SK-N-SH (cell line): ENCODE measurements at regions not wholly inside any gene's neighbourhood (a gene's known extent, or its start where the extent isn't known, plus 50 kb on each side); places are given as distances from the start of the nearest gene placed in this dataset.
A peak's percentile ranks its signal among the peaks of the same experiment; 100 is the strongest.

ENCODE experiments used
- CTCF ChIA-PET: fragments of 300-600, 350-600 bp; formaldehyde crosslinking; extraction: SDS; loops from one replicate; lab custom pipeline; 2021; lab: Yijun Ruan, JAX
- POLR2A ChIA-PET: fragments of 350-600 bp; sonication (Branson Sonifier 250); formaldehyde crosslinking; extraction: SDS; loops from one replicate; lab custom pipeline; 2020; ENCODE audit warnings: antibody characterized with exemption, inconsistent platforms; lab: Yijun Ruan, JAX
- DNase-seq: peaks from one replicate; pipeline ENCODE4 v3.0.0; 2012
- H2AFZ ChIP-seq: fragments of 200-600 bp; sonication (generic); 2 replicates; pipeline ENCODE4 v1.8.1; 2016; ENCODE audit warnings: antibody characterized with exemption, mild to moderate bottlenecking, low read depth
- H3F3A ChIP-seq: fragments of 200-600 bp; sonication (generic); replicated peaks from 2 replicates; pipeline ENCODE3; 2016; ENCODE audit warnings: antibody characterized with exemption, mild to moderate bottlenecking; ENCODE audit not compliant: insufficient read depth
- H3K27ac ChIP-seq, 2 experiments: fragments of 200-500 bp in 1 of 2; fragments of 200-600 bp in 1 of 2; sonication (Bioruptor generic) in 1 of 2; sonication (generic), shearing (Covaris generic) in 1 of 2; 2 replicates each; pipeline versions ENCODE4 v1.5.1 to v1.6.1; 2014 to 2016; ENCODE audit warnings: low read depth in 2 of 2, inconsistent platforms in 1 of 2, low read length in 1 of 2, mild to moderate bottlenecking in 1 of 2, mixed read lengths in 1 of 2
- H3K27me3 ChIP-seq: fragments of 200-600 bp; sonication (generic), shearing (Covaris generic); 2 replicates; pipeline ENCODE4 v1.6.1; 2016; ENCODE audit warnings: mixed run types; ENCODE audit not compliant: insufficient read depth
- H3K36me3 ChIP-seq, 2 experiments: fragments of 200-500 bp in 1 of 2; fragments of 200-600 bp in 1 of 2; sonication (Bioruptor generic) in 1 of 2; sonication (generic) in 1 of 2; replicated peaks in 1 of 2; 2 replicates each; pipeline versions ENCODE3 to v1.5.1; 2014 to 2016; ENCODE audit warnings: low read length in 1 of 2, mild to moderate bottlenecking in 1 of 2; ENCODE audit not compliant: insufficient read depth in 2 of 2, control insufficient read depth in 1 of 2
- H3K4me1 ChIP-seq, 2 experiments: fragments of 200-500 bp in 1 of 2; fragments of 200-600 bp in 1 of 2; sonication (Bioruptor generic) in 1 of 2; sonication (generic), shearing (Covaris generic) in 1 of 2; 2 replicates each; pipeline versions ENCODE4 v1.5.1 to v1.6.1; 2014 to 2016; ENCODE audit warnings: low read depth in 1 of 2, low read length in 1 of 2, mixed run types in 1 of 2; ENCODE audit not compliant: insufficient read depth in 2 of 2, control insufficient read depth in 1 of 2
- H3K4me2 ChIP-seq: fragments of 200-600 bp; sonication (generic), shearing (Covaris generic); 2 replicates; pipeline ENCODE4 v1.6.1; 2017; ENCODE audit warnings: mixed run types
- H3K4me3 ChIP-seq, 2 experiments: fragments of 200-500 bp in 1 of 2; fragments of 200-600 bp in 1 of 2; sonication (Bioruptor generic) in 1 of 2; sonication (generic), shearing (Covaris generic) in 1 of 2; 2 replicates each; pipeline versions ENCODE4 v1.5.1 to v1.8.1; 2014 to 2016; ENCODE audit warnings: low read depth in 2 of 2, inconsistent platforms in 1 of 2, low read length in 1 of 2, mild to moderate bottlenecking in 1 of 2, mixed read lengths in 1 of 2, moderate library complexity in 1 of 2
- H3K79me2 ChIP-seq: fragments of 200-600 bp; sonication (generic); 2 replicates; pipeline ENCODE4 v1.8.1; 2017; ENCODE audit warnings: mild to moderate bottlenecking; ENCODE audit not compliant: insufficient read depth
- H3K9ac ChIP-seq: fragments of 200-600 bp; sonication (generic); 2 replicates; pipeline ENCODE4 v1.6.1; 2017; ENCODE audit warnings: mixed run types
- H3K9me2 ChIP-seq: fragments of 200-600 bp; sonication (generic); 2 replicates; pipeline ENCODE4 v1.6.1; 2017; ENCODE audit warnings: mixed run types
- H3K9me3 ChIP-seq: fragments of 200-600 bp; sonication (generic); 2 replicates; pipeline ENCODE4 v1.6.1; 2017; ENCODE audit warnings: mixed run types, mild to moderate bottlenecking, moderate library complexity
- H4K20me1 ChIP-seq: fragments of 200-600 bp; sonication (generic); 2 replicates; pipeline ENCODE4 v1.6.1; 2017; ENCODE audit warnings: mild to moderate bottlenecking, mixed run types; ENCODE audit not compliant: insufficient read depth
- CHD2 ChIP-seq: fragments of 150-350 bp; IDR thresholded peaks from 2 replicates; pipeline ENCODE4 v1.6.1; 2018; ENCODE audit warnings: low read length; ENCODE audit not compliant: partially characterized antibody
- EP300 ChIP-seq, 2 experiments: IDR thresholded peaks; 2 replicates each; pipeline versions ENCODE4 v1.4.0 to v1.6.1; 2012; ENCODE audit warnings: borderline replicate concordance in 1 of 2, low read depth in 1 of 2, low read length in 1 of 2
- FOSL2 ChIP-seq: IDR thresholded peaks from 2 replicates; pipeline ENCODE4 v1.4.0; 2012; ENCODE audit warnings: low read depth, mild to moderate bottlenecking, moderate library complexity, borderline replicate concordance
- FOXJ3 ChIP-seq: sonication (generic); formaldehyde crosslinking; IDR thresholded peaks from 2 replicates; pipeline ENCODE4 v1.5.1; 2020; ENCODE audit warnings: mild to moderate bottlenecking, missing genetic modification reagents
- GATA2 ChIP-seq: sonication (generic); formaldehyde crosslinking; IDR thresholded peaks from 2 replicates; pipeline ENCODE4 v1.5.0; 2020; ENCODE audit warnings: mild to moderate bottlenecking, missing genetic modification reagents
- JUND ChIP-seq: IDR thresholded peaks from 2 replicates; pipeline ENCODE4 v1.4.0; 2012
- MEF2A ChIP-seq: IDR thresholded peaks from 2 replicates; pipeline ENCODE4 v1.4.0; 2012; ENCODE audit warnings: low read depth, borderline replicate concordance
- MXI1 ChIP-seq: IDR thresholded peaks from 2 replicates; pipeline ENCODE4 v1.6.1; 2012; ENCODE audit warnings: mild to moderate bottlenecking, low read depth, low read length, improper control_type of control experiment
- NFIC ChIP-seq: IDR thresholded peaks from 2 replicates; pipeline ENCODE4 v1.4.0; 2012; ENCODE audit warnings: borderline replicate concordance
- PBX3 ChIP-seq: IDR thresholded peaks from 2 replicates; pipeline ENCODE4; 2012
- RAD21 ChIP-seq: IDR thresholded peaks from 2 replicates; pipeline ENCODE4 v1.6.1; 2012; ENCODE audit warnings: mild to moderate bottlenecking, low read length
- RCOR1 ChIP-seq: fragments of 150-350 bp; IDR thresholded peaks from 2 replicates; pipeline ENCODE4 v1.6.1; 2017; ENCODE audit warnings: antibody characterized with exemption, low read length
- RFX5 ChIP-seq: IDR thresholded peaks from 2 replicates; pipeline ENCODE4 v1.6.1; 2012; ENCODE audit warnings: mild to moderate bottlenecking, improper control_type of control experiment, low read length
- RXRA ChIP-seq: IDR thresholded peaks from 2 replicates; pipeline ENCODE4 v1.4.0; 2012; ENCODE audit warnings: low read depth, mild to moderate bottlenecking, borderline replicate concordance
- SMC3 ChIP-seq: IDR thresholded peaks from 2 replicates; pipeline ENCODE4 v1.6.1; 2012; ENCODE audit warnings: low read depth, low read length, improper control_type of control experiment
- TCF12 ChIP-seq: IDR thresholded peaks from 2 replicates; pipeline ENCODE4 v1.4.0; 2012
- TEAD4 ChIP-seq: IDR thresholded peaks from 2 replicates; pipeline ENCODE4 v1.4.0; 2012; ENCODE audit warnings: mild to moderate bottlenecking, borderline replicate concordance; ENCODE audit not compliant: insufficient read depth
- USF1 ChIP-seq: IDR thresholded peaks from 2 replicates; pipeline ENCODE4 v1.4.0; 2012; ENCODE audit warnings: low read depth, borderline replicate concordance
- YY1 ChIP-seq: IDR thresholded peaks from 2 replicates; pipeline ENCODE4 v1.4.0; 2012; ENCODE audit warnings: low read depth, mild to moderate bottlenecking
- WGBS: methylation state at CpG from one replicate; pipeline ENCODE4 v1.1.6; 2017; ENCODE audit warnings: low lambda C conversion rate; 5-methylcytosine and 5-hydroxymethylcytosine counted together
- TF ChIP-seq, protein P1 (sequence below): fragments of 150-350 bp; IDR thresholded peaks from 2 replicates; pipeline ENCODE4 v1.6.1; 2017; ENCODE audit warnings: antibody characterized with exemption, low read length, low read depth, borderline replicate concordance
- TF ChIP-seq, protein P2 (sequence below): fragments of 200-600 bp; sonication (generic); IDR thresholded peaks from 2 replicates; pipeline ENCODE4 v1.6.1; 2017; ENCODE audit warnings: antibody characterized with exemption, mild to moderate bottlenecking, moderate library complexity

GRCh38 chr5:137563646-137564397, 64.7 kb upstream of the SPOCK1 start:
- no peaks in the 10 kb centered on the region for H3K9me2 ChIP-seq
- H3K27me3 ChIP-seq = no peaks in the 10 kb centered on the region
- ChIA-PET CTCF (interaction anchor here (1.1 to 1.3 kb wide), 3 partner anchors 36 to 47 kb away, joined by 3 to 4 read pairs (median 3); no protein-coding TSS in a partner anchor), POLR2A (no interaction called here)
- no peak overlapping the region; a peak in 1 of 4 replicates for H3K4me3 ChIP-seq
- no peaks in the 10 kb centered on the region for H3F3A ChIP-seq
- no peaks in the 10 kb centered on the region for H4K20me1 ChIP-seq
- 34% methylated on average over 14 of the region's 14 CpGs for WGBS
- peaks cover 41 to 51% of the 10 kb centered on the region in 2 experiments; a peak in 3 of 4 replicates for H3K4me1 ChIP-seq
- no peak overlapping the region for H3K9ac ChIP-seq
- H2AFZ ChIP-seq = peak overlapping the region; percentile 68
- DNase-seq = peak; percentile 61
- no peaks in the 10 kb centered on the region for H3K79me2 ChIP-seq
- no peaks in the 10 kb centered on the region for H3K9me3 ChIP-seq
- H3K36me3 ChIP-seq = no peaks in the 10 kb centered on the region
- TF ChIP-seq GATA2 (CRISPR knock-in tag) (peak; percentile 90), CHD2 (peak; percentile 74), NFIC (peak; percentile 49; the same call in 1 of the 2 replicates), MEF2A (no peak), TCF12 (peak; percentile 50), MXI1 (peak; percentile 58; the same call in 1 of the 2 replicates), EP300 (IDR thresholded peaks at IDR 0.05; ENCODE audit: borderline replicate concordance in 1 of 2, low read depth in 1 of 2, low read length in 1 of 2) (peak in 1 of 2 experiments; percentile 93; a peak in 2 of 4 replicates), USF1 (no peak), PBX3 (peak; percentile 31; the same call in 1 of the 2 replicates), RFX5 (no peak), RCOR1 (peak; percentile 99), RAD21 (no peak), FOXJ3 (CRISPR knock-in tag) (peak; percentile 77), SMC3 (no peak)
- peak overlapping the region; percentile 19 to 76; a peak in 3 of 4 replicates for H3K27ac ChIP-seq
- H3K4me2 ChIP-seq = peak overlapping the region; percentile 63

GRCh38 chr5:137563301-137563645, 64.1 kb upstream of the SPOCK1 start:
- no peaks in the 10 kb centered on the region for H3K9me2 ChIP-seq
- 79% methylated on average over 2 of the region's 2 CpGs for WGBS
- peaks cover 41 to 51% of the 10 kb centered on the region in 2 experiments; a peak in 3 of 4 replicates for H3K4me1 ChIP-seq
- H4K20me1 ChIP-seq = no peaks in the 10 kb centered on the region
- H2AFZ ChIP-seq = 0 out of 2 replicates have a peak overlapping the region, but pooled peaks have one; percentile 68
- peak overlapping the region in 1 of 2 experiments; percentile 76; a peak in 1 of 4 replicates for H3K27ac ChIP-seq
- no peak overlapping the region for H3K4me3 ChIP-seq
- H3K9ac ChIP-seq = no peak overlapping the region
- no peaks in the 10 kb centered on the region for H3K79me2 ChIP-seq
- H3K36me3 ChIP-seq = no peaks in the 10 kb centered on the region
- DNase-seq = no peak
- H3K27me3 ChIP-seq = no peaks in the 10 kb centered on the region
- no peaks in the 10 kb centered on the region for H3K9me3 ChIP-seq
- peak overlapping the region; percentile 63 for H3K4me2 ChIP-seq
- POLR2A ChIA-PET = no interaction called here
- CTCF ChIA-PET = interaction anchor here (1.1 to 1.3 kb wide), 4 partner anchors 16 to 48 kb away, joined by 3 to 4 read pairs (median 4); no protein-coding TSS in a partner anchor
- no peaks in the 10 kb centered on the region for H3F3A ChIP-seq
- TF ChIP-seq YY1 = no peak
- TF ChIP-seq, protein P1, sequence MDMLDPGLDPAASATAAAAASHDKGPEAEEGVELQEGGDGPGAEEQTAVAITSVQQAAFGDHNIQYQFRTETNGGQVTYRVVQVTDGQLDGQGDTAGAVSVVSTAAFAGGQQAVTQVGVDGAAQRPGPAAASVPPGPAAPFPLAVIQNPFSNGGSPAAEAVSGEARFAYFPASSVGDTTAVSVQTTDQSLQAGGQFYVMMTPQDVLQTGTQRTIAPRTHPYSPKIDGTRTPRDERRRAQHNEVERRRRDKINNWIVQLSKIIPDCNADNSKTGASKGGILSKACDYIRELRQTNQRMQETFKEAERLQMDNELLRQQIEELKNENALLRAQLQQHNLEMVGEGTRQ = no peak
- TF ChIP-seq, protein P2, sequence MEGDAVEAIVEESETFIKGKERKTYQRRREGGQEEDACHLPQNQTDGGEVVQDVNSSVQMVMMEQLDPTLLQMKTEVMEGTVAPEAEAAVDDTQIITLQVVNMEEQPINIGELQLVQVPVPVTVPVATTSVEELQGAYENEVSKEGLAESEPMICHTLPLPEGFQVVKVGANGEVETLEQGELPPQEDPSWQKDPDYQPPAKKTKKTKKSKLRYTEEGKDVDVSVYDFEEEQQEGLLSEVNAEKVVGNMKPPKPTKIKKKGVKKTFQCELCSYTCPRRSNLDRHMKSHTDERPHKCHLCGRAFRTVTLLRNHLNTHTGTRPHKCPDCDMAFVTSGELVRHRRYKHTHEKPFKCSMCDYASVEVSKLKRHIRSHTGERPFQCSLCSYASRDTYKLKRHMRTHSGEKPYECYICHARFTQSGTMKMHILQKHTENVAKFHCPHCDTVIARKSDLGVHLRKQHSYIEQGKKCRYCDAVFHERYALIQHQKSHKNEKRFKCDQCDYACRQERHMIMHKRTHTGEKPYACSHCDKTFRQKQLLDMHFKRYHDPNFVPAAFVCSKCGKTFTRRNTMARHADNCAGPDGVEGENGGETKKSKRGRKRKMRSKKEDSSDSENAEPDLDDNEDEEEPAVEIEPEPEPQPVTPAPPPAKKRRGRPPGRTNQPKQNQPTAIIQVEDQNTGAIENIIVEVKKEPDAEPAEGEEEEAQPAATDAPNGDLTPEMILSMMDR = no peak
- no peak for TF ChIP-seq NFIC
- no peak for TF ChIP-seq TEAD4
- TF ChIP-seq FOSL2 = no peak
- no peak for TF ChIP-seq GATA2 (CRISPR knock-in tag)
- TF ChIP-seq JUND = no peak
- no peak for TF ChIP-seq PBX3
- no peak for TF ChIP-seq RXRA
- TF ChIP-seq FOXJ3 (CRISPR knock-in tag) = no peak
